ENCODE measurements at regions not wholly inside any gene's neighbourhood (a gene's known extent, or its start where the extent isn't known, plus 50 kb on each side); places are given as distances from the start of the nearest gene placed in this dataset.
A peak's percentile ranks its signal among the peaks of the same experiment; 100 is the strongest.

GRCh38 chr6:94300424-94301144 lies 881.2 kb upstream of the EPHA7 start:
- DNase-seq (ENCODE audit: low read depth, low spot score), result no peak
- H3K4me3 ChIP-seq (ENCODE audit: low read depth, low read length), result no peak overlapping the region
- in situ Hi-C loops (cut with HindIII; ENCODE audit: low sequenced_read_pairs), result no loop called here
- TF ChIP-seq CTCF (IDR thresholded peaks at IDR 0.05; ENCODE audit: low read depth, low read length), result no peak

GRCh38 chr6:94289131-94289530 lies 869.8 kb upstream of the EPHA7 start:
- no peak for TF ChIP-seq CTCF (IDR thresholded peaks at IDR 0.05; ENCODE audit: low read depth, low read length)
- no peak overlapping the region for H3K4me3 ChIP-seq (ENCODE audit: low read depth, low read length)
- no peak for DNase-seq (ENCODE audit: low read depth, low spot score)
- in situ Hi-C loops (cut with HindIII; ENCODE audit: low sequenced_read_pairs), result no loop called here

GRCh38 chr6:94278146-94278545 lies 858.8 kb upstream of the EPHA7 start:
- H3K4me3 ChIP-seq (ENCODE audit: low read depth, low read length), result no peak overlapping the region
- in situ Hi-C loops (cut with HindIII; ENCODE audit: low sequenced_read_pairs), result no loop called here
- no peak for DNase-seq (ENCODE audit: low read depth, low spot score)
- no peak for TF ChIP-seq CTCF (IDR thresholded peaks at IDR 0.05; ENCODE audit: low read depth, low read length)

GRCh38 chr6:94272327-94272726 lies 853.0 kb upstream of the EPHA7 start:
- in situ Hi-C loops (cut with HindIII; ENCODE audit: low sequenced_read_pairs), result no loop called here
- no peak for DNase-seq (ENCODE audit: low read depth, low spot score)
- H3K4me3 ChIP-seq (ENCODE audit: low read depth, low read length), result no peak overlapping the region

GRCh38 chr6:94270091-94270948 lies 851.0 kb upstream of the EPHA7 start:
- no peak overlapping the region for H3K4me3 ChIP-seq (ENCODE audit: low read depth, low read length)
- DNase-seq (ENCODE audit: low read depth, low spot score), result peak; percentile 24
- in situ Hi-C loops (cut with HindIII; ENCODE audit: low sequenced_read_pairs), result no loop called here
- TF ChIP-seq CTCF (IDR thresholded peaks at IDR 0.05; ENCODE audit: low read depth, low read length), result no peak

More at GRCh38 chr6:94272327-94272726, 853.0 kb upstream of the EPHA7 start:
- TF ChIP-seq CTCF (IDR thresholded peaks at IDR 0.05; ENCODE audit: low read depth, low read length), result no peak

GRCh38 chr6:94269256-94269655 lies 849.9 kb upstream of the EPHA7 start:
- DNase-seq (ENCODE audit: low read depth, low spot score), result peak; percentile 3
- no peak for TF ChIP-seq CTCF (IDR thresholded peaks at IDR 0.05; ENCODE audit: low read depth, low read length)

More at GRCh38 chr6:94269256-94269655, 849.9 kb upstream of the EPHA7 start:
- H3K4me3 ChIP-seq (ENCODE audit: low read depth, low read length), result no peak overlapping the region
- in situ Hi-C loops (cut with HindIII; ENCODE audit: low sequenced_read_pairs), result no loop called here

Measured in astrocyte of the spinal cord (primary cell).